ENCODE measurements at regions not wholly inside any gene's neighbourhood (a gene's known extent, or its start where the extent isn't known, plus 50 kb on each side); places are given as distances from the start of the nearest gene placed in this dataset.

- H3K4me3 ChIP-seq (ENCODE audit: low read length), result no peak overlapping the region
- no peak for DNase-seq (ENCODE audit: low read depth, low spot score)
These were observed 600.6 kb upstream of the B3GALT2 start for GRCh38 chr1:193787061-193787460.

DNA sequence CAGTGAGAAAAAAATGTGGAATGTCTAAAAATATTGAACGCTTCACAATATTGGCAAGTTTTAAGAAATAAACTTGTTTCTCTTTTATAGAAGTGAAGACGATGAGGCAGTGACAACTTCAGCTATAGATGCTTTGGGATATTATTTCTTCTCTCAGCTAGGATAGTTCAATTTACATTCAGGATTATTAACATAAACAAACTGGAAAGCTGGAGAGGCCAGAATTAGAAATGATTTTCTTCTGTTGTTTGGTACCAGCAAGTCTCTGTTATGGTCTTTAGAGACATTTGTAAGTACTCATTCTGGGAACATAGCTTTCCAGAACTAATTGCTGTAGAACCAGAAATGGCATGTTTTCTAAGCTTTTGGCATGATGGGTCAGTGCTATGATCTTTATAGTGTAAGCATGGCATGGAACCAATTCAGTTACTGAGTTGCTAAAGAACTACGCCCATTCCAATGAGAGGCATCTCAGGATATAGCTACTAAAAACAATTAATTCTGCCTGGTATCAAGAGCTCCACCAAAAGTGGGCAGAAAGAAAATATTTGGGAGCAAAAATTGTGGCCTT, 599.5 kb upstream of the B3GALT2 start:
- H3K4me3 ChIP-seq (ENCODE audit: low read length), result no peak overlapping the region
- DNase-seq (ENCODE audit: low read depth, low spot score), result no peak

DNA sequence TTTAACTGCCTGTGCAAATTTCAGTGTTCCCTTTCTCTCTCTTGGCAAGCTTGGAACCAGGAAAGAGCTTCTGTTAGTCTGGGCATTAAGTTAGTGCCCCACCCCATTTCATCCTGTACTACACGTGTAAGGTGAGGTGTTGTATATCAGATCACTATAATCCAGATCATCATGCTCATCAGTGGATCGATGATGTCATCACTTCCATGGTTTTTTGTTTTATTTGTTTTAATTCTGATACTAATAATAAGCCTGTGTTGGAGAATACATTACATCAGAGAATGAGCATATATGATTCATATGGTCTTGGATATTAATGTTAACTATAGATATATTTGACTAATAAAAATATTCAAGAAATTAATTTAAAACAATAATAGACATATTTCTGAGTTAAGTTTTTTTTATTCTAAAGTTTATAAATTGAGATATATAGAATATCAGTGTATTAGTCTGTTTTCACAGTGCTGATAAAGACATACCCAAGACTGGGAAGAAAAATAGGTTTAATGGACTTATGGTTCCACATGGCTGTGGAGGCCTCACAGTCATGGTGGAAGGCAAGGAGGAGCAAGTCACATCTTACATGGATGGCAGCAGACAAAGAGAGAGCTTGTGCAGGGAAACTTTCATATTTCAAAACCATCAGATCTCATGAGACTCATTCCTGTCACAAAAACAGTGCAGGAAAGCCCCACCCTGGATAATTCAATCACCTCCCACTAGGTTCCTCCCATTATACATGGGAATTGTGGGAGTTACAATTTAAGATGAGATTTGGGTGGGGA, 588.3 kb upstream of the B3GALT2 start:
- H3K4me3 ChIP-seq (ENCODE audit: low read length), result no peak overlapping the region
- no peak for DNase-seq (ENCODE audit: low read depth, low spot score)

DNA sequence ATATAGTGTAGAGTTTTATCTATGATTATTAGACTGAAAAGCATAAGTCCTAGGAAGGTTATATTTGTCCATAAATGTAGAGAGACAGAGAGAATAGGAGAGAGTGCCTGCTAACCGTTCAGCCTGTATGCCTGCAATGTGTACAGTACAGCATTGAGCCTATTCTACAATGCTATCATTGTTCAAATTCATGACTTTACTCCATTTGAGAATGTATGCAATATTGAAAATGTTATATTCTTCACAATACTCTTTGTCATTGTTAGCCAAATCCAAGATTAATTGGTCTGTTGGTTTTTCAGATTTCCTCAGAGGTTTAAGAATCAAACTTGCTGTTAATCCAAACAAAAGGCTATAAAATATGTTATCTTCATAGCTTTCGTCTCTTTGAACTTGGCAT, 585.2 kb upstream of the B3GALT2 start:
- no peak for DNase-seq (ENCODE audit: low read depth, low spot score)
- H3K4me3 ChIP-seq (ENCODE audit: low read length), result no peak overlapping the region

DNA sequence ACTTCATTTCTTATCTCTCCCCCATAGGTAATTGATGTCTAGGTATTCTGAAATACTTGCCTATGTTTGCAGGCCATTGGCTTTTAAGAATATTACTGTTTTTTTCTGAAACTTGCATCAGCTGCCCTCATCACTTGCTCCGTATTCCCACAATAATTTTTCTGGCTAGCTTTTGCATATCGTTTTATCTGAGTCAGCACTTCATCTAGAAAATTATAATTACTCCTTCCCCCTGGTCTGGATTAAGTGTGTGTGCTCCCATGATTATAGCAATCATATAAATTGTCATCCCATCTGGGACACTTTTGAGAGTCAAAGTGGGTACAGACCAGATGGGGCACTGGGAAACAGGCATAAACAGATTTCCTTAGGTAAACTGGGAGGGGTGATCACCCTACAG, 583.2 kb upstream of the B3GALT2 start:
- no peak for DNase-seq (ENCODE audit: low read depth, low spot score)
- no peak overlapping the region for H3K4me3 ChIP-seq (ENCODE audit: low read length)

GRCh38 chr1:193767886-193768285, 581.5 kb upstream of the B3GALT2 start:
- no peak overlapping the region for H3K4me3 ChIP-seq (ENCODE audit: low read length)
- DNase-seq (ENCODE audit: low read depth, low spot score), result no peak

DNA sequence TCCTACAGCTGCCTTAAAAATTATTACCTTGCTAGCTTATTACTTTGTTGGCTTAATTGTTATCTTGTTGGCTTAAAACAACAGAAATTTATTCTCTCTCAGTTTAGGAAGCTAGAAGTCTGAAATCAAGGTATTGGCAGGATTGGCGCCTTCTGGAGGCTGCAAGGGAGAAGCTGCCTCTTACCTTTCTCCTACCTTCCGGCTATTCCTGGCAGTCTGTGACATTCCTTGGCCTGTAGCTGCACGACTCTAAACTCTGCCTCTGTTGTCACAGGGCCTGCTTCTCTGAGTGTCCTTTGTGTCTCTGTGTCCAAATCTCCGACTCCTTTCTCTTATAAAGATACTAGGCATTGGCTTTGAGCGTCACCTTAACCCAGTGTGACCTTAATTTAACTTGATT, 579.9 kb upstream of the B3GALT2 start:
- DNase-seq (ENCODE audit: low read depth, low spot score), result no peak

DNA sequence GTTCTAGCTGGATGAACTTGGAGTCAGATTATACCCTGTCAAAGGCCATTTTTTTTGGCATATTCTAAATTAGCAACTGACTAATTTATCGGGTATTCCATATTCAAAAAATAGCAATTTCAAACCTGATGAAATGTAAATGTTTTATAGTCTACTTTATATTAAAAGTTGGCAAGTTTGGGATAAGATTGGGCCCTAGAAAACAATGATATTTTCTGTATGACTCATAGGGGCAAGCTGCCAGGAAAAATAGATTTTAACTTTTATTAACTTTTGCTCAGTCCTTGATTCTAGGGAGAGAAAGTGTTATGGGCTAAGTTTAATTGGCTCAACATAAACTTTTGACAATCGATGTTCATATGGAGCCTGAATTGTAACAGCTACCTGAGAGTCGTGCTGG, 576.9 kb upstream of the B3GALT2 start:
- DNase-seq (ENCODE audit: low read depth, low spot score), result no peak
- H3K4me3 ChIP-seq (ENCODE audit: low read length), result no peak overlapping the region

More for the DNA sequence above, 579.9 kb upstream of the B3GALT2 start:
- H3K4me3 ChIP-seq (ENCODE audit: low read length), result no peak overlapping the region

DNA sequence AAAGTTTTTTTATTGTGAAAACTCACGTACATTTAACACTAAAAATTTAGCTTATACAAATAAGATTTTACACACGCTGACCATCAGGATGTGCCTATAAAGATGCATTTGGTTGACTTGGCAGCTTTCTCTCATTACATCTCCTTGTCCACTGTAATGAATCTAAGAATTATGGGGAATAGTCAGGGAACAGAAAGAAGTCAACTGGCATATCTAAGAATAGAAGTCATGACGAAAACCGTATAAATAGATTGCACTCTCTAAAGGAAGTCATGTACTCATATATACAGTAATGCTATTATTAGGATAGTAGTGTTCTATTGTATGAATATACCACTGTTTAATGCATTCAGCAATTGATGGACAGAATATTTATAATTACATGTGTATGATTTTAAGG, 575.8 kb upstream of the B3GALT2 start:
- no peak overlapping the region for H3K4me3 ChIP-seq (ENCODE audit: low read length)
- DNase-seq (ENCODE audit: low read depth, low spot score), result no peak

DNA sequence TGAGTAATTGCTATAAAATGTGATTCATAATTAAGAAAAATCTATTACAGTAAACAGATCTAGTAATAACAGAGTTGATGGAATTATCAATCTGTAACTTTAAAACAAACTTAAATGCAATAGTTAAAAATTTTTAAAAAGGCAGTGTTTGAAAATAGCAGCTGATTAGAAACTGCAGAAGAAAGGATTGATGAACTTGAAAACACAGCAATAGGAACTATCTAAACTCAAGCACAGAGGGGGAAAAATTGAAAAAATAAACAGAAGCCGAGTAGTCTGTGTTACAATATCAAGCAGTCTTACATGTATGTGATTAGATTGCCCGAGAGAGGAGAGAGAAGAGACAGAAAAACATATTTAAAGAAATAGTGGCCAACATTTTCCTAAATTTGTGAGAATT, 569.0 kb upstream of the B3GALT2 start:
- DNase-seq (ENCODE audit: low read depth, low spot score), result no peak

GRCh38 chr1:193754732-193755427, 568.5 kb upstream of the B3GALT2 start:
- no peak overlapping the region for H3K4me3 ChIP-seq (ENCODE audit: low read length)
- no peak for DNase-seq (ENCODE audit: low read depth, low spot score)

More for the DNA sequence above, 569.0 kb upstream of the B3GALT2 start:
- H3K4me3 ChIP-seq (ENCODE audit: low read length), result no peak overlapping the region

GRCh38 chr1:193754151-193754550, 567.7 kb upstream of the B3GALT2 start:
- no peak overlapping the region for H3K4me3 ChIP-seq (ENCODE audit: low read length)
- no peak for DNase-seq (ENCODE audit: low read depth, low spot score)

GRCh38 chr1:193753038-193753756, 566.8 kb upstream of the B3GALT2 start:
- no peak for DNase-seq (ENCODE audit: low read depth, low spot score)
- H3K4me3 ChIP-seq (ENCODE audit: low read length), result no peak overlapping the region

- DNase-seq (ENCODE audit: low read depth, low spot score), result no peak
- no peak overlapping the region for H3K4me3 ChIP-seq (ENCODE audit: low read length)
These were observed 563.5 kb upstream of the B3GALT2 start for GRCh38 chr1:193749868-193750267.

DNA sequence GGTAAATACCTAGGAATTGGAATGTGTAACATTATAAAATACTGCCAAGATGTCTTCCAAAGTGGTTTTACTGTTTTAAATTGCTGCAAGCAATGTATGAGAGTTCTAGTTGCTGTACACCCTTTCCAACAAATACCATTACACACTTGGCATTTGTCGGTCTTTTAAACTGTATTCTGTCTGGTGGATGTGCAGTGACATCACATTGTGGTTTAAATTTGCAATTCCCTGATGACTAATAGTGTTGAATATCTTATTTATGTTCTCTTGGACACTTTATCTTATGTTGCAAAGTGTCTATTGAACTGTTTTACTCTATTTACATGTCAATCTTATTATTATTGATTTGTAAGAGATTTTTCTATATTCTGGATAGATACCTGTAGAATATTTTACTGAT, 561.2 kb upstream of the B3GALT2 start:
- no peak overlapping the region for H3K4me3 ChIP-seq (ENCODE audit: low read length)
- DNase-seq (ENCODE audit: low read depth, low spot score), result no peak

GRCh38 chr1:193741228-193741627, 554.8 kb upstream of the B3GALT2 start:
- DNase-seq (ENCODE audit: low read depth, low spot score), result no peak
- H3K4me3 ChIP-seq (ENCODE audit: low read length), result no peak overlapping the region

- DNase-seq (ENCODE audit: low read depth, low spot score), result no peak
These were observed 554.3 kb upstream of the B3GALT2 start for GRCh38 chr1:193740762-193741161.

GRCh38 chr1:193736507-193736906, 550.1 kb upstream of the B3GALT2 start:
- no peak overlapping the region for H3K4me3 ChIP-seq (ENCODE audit: low read length)
- DNase-seq (ENCODE audit: low read depth, low spot score), result no peak

More at GRCh38 chr1:193740762-193741161, 554.3 kb upstream of the B3GALT2 start:
- H3K4me3 ChIP-seq (ENCODE audit: low read length), result no peak overlapping the region

DNA sequence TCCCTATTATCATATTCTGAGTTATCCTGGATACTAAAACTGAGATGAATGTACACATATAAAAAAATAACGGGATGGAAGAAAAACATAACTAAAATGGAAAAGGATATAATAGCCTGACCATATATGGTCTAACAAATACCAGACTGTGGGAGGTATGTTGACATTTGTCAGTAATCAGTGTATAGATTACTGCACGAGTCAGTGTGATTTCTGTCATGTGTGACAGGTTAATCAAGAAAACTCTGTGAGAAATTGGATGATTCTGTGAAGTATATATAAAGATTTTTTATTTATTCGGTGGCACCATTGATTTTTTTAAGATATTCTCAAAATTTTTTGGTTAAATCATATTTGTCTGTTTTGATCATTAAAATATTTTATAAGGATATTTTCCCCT, 547.3 kb upstream of the B3GALT2 start:
- no peak for DNase-seq (ENCODE audit: low read depth, low spot score)

GRCh38 chr1:193730017-193730416, 543.6 kb upstream of the B3GALT2 start:
- DNase-seq (ENCODE audit: low read depth, low spot score), result no peak
- no peak overlapping the region for H3K4me3 ChIP-seq (ENCODE audit: low read length)

More for the DNA sequence above, 547.3 kb upstream of the B3GALT2 start:
- no peak overlapping the region for H3K4me3 ChIP-seq (ENCODE audit: low read length)

Measured in Jurkat, Clone E6-1 (cell line).